Colonic mucosa (tissue), 4 donors: ENCODE measurements at regions not wholly inside any gene's neighbourhood (a gene's known extent, or its start where the extent isn't known, plus 50 kb on each side); places are given as distances from the start of the nearest gene placed in this dataset.

Experiments
- DNase-seq: peaks from one replicate; pipeline ENCODE4 v3.0.0-alpha.2; 2020
- H3K27ac ChIP-seq: fragments of 200-600 bp; one replicate; pipeline ENCODE4 v1.8.0; 2021
- H3K27me3 ChIP-seq: fragments of 200-600 bp; one replicate; pipeline ENCODE4 v1.8.0; 2021
- H3K36me3 ChIP-seq: fragments of 200-600 bp; one replicate; pipeline ENCODE4 v1.8.0; 2021
- H3K4me1 ChIP-seq: fragments of 200-600 bp; one replicate; pipeline ENCODE4 v1.8.0; 2021; ENCODE audit warnings: mild to moderate bottlenecking
- H3K4me3 ChIP-seq: fragments of 200-600 bp; one replicate; pipeline ENCODE4 v1.8.0; 2021
- H3K9ac ChIP-seq, 2 donors: one replicate each; pipeline ENCODE4 v1.7.0; 2013; ENCODE audit warnings: control low read depth in 2 of 2, low read depth in 2 of 2, low read length in 2 of 2
- H3K9me3 ChIP-seq: fragments of 200-600 bp; one replicate; pipeline ENCODE4 v1.8.0; 2021
- intact Hi-C: fragments of 100-400 bp; cut with DNase I; formaldehyde crosslinking; loops from one replicate; pipeline ENCODE4 v1.14.1; 2022
- TF ChIP-seq, protein P1 (sequence below): fragments of 200-600 bp; IDR thresholded peaks from one replicate; pipeline ENCODE4 v1.8.0; 2022; ENCODE audit warnings: antibody characterized with exemption, mild to moderate bottlenecking
- donor health status: healthy.
- donor health status: DM: no; HTN: no; CAD: no.
- donor health status: DM: no; HTN: no; CAD: no.

DNA sequence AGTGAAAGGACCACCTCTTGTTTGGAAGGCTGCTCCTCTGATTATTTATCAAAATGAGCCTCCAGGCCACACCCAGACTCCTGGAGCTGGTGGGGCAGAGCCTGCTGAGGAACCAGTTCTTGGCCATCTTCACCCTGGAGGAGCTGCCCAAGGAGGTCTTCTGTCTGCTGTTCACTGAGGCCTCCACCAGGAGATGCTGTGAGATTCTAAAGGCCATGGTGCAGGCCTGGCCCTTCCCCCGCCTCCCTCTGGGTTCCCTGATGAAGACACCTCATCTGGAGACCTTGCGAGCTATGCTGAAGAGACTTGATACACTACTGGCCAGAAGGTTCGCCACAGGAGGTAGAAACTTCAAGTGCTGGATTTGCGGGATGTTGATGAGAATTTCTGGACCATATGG is 61.7 kb upstream of the GJA8 start:
- intact Hi-C loops: no loop called here
- H3K36me3 ChIP-seq: no peaks in the 10 kb centered on the region
- TF ChIP-seq, protein P1, sequence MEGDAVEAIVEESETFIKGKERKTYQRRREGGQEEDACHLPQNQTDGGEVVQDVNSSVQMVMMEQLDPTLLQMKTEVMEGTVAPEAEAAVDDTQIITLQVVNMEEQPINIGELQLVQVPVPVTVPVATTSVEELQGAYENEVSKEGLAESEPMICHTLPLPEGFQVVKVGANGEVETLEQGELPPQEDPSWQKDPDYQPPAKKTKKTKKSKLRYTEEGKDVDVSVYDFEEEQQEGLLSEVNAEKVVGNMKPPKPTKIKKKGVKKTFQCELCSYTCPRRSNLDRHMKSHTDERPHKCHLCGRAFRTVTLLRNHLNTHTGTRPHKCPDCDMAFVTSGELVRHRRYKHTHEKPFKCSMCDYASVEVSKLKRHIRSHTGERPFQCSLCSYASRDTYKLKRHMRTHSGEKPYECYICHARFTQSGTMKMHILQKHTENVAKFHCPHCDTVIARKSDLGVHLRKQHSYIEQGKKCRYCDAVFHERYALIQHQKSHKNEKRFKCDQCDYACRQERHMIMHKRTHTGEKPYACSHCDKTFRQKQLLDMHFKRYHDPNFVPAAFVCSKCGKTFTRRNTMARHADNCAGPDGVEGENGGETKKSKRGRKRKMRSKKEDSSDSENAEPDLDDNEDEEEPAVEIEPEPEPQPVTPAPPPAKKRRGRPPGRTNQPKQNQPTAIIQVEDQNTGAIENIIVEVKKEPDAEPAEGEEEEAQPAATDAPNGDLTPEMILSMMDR: no peak
- no peak for DNase-seq
- H3K4me1 ChIP-seq: no peaks in the 10 kb centered on the region
- H3K9ac ChIP-seq: no peak overlapping the region
- no peaks in the 10 kb centered on the region for H3K27me3 ChIP-seq
- H3K27ac ChIP-seq: no peak overlapping the region
- H3K9me3 ChIP-seq: no peaks in the 10 kb centered on the region
- H3K4me3 ChIP-seq: no peak overlapping the region

DNA sequence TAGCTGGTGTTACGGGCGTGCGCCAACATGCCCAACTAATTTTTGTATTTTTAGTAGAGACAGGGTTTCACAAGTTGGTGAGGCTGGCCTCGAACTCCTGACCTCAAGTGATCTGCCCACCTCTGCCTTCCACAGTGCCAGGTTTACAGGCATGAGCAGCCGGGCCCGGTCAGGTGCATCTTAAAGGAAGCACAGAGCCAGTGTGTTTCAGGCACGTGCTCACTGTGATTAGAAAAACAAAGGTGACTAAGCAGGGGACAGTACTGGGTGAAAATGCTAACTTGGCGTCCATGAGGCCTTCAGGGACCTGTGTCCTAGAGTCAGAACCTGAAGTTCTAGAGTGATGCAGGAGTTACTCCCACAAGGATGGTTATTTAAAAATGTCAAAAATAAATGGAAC is 60.0 kb upstream of the GJA8 start:
- DNase-seq: no peak
- Histone ChIP-seq H3K27ac (no peak overlapping the region), H3K36me3 (no peaks in the 10 kb centered on the region), H3K4me3 (no peak overlapping the region), H3K9ac (no peak overlapping the region), H3K9me3 (no peaks in the 10 kb centered on the region), H3K27me3 (no peaks in the 10 kb centered on the region), H3K4me1 (no peaks in the 10 kb centered on the region)
- intact Hi-C loops: no loop called here
- TF ChIP-seq, protein P1: no peak

DNA sequence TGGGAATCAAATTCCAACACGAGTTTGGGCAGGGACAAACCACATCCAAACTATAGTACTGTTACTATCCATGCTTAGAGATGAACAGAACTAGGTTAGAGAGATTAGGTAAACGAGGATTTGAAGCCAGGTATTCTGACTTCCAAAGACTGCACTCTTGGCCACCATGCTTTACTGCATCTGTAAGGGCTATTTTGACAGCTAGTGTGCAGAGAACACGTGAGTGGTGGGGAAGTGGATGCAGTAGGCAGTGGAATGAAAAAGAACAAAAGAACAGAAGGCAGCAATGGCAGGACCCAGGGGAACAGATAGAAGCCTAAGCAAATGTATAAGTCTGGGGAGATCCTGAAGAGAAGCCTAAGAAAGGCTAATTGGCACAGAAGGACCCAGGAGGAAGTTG is 59.1 kb upstream of the GJA8 start:
- intact Hi-C loops: no loop called here
- H3K27me3 ChIP-seq: no peaks in the 10 kb centered on the region
- H3K4me1 ChIP-seq: no peaks in the 10 kb centered on the region
- TF ChIP-seq, protein P1: no peak
- H3K9me3 ChIP-seq: no peaks in the 10 kb centered on the region
- no peaks in the 10 kb centered on the region for H3K36me3 ChIP-seq
- no peak overlapping the region for H3K9ac ChIP-seq
- no peak for DNase-seq
- no peak overlapping the region for H3K4me3 ChIP-seq
- no peak overlapping the region for H3K27ac ChIP-seq

GRCh38 chr1:147847831-147848230 is 54.8 kb upstream of the GJA8 start:
- Histone ChIP-seq H3K4me3 (no peak overlapping the region), H3K9me3 (no peaks in the 10 kb centered on the region), H3K27me3 (no peaks in the 10 kb centered on the region), H3K36me3 (no peaks in the 10 kb centered on the region), H3K9ac (no peak overlapping the region), H3K4me1 (no peaks in the 10 kb centered on the region), H3K27ac (no peak overlapping the region)
- intact Hi-C loops: no loop called here
- DNase-seq: no peak
- TF ChIP-seq, protein P1: no peak

GRCh38 chr1:147849098-147849895 is 53.3 kb upstream of the GJA8 start:
- TF ChIP-seq, protein P1: no peak
- H3K27ac ChIP-seq: no peak overlapping the region
- DNase-seq: no peak
- H3K36me3 ChIP-seq: no peaks in the 10 kb centered on the region
- intact Hi-C loops: no loop called here
- no peaks in the 10 kb centered on the region for H3K4me1 ChIP-seq
- no peaks in the 10 kb centered on the region for H3K27me3 ChIP-seq
- no peak overlapping the region for H3K4me3 ChIP-seq
- H3K9ac ChIP-seq: no peak overlapping the region
- no peaks in the 10 kb centered on the region for H3K9me3 ChIP-seq
